Stimulated activated naive CD8-positive, alpha-beta T cell treated with anti-CD3 and anti-CD28 coated beads, Interleukin-15, amount 100 ng/mL, for 72 hours (primary cell): ENCODE measurements at regions not wholly inside any gene's neighbourhood (a gene's known extent, or its start where the extent isn't known, plus 50 kb on each side); places are given as distances from the start of the nearest gene placed in this dataset.
"Not testable (repeated sequence)": the region's sequence is repeated elsewhere in the genome, so short reads cannot be mapped to it uniquely, and the experiment has no call there.

Source experiments
- ATAC-seq: fragments of 150-1000 bp; cut with Tn5 transposase; 2 replicates; pipeline ENCODE4 v1.10.0; 2021; ENCODE audit warnings: mild to moderate bottlenecking, moderate library complexity
- DNase-seq, 2 donors: peaks; one replicate each; pipeline ENCODE4 v3.0.0; 2021 to 2022
- H3K27ac Mint-ChIP-seq, 2 donors: one replicate each; pipeline ENCODE4 v1.8.0; 2022; ENCODE audit warnings: mild to moderate bottlenecking in 2 of 2, mixed read lengths in 2 of 2, moderate library complexity in 2 of 2
- H3K27me3 Mint-ChIP-seq: one replicate; pipeline ENCODE4 v1.8.0; 2022; ENCODE audit warnings: mixed read lengths
- H3K4me1 Mint-ChIP-seq: one replicate; pipeline ENCODE4 v1.8.0; 2022; ENCODE audit warnings: mild to moderate bottlenecking, mixed read lengths
- H3K4me3 Mint-ChIP-seq, 2 donors: one replicate each; pipeline ENCODE4 v1.8.0; 2022; ENCODE audit warnings: mild to moderate bottlenecking in 2 of 2, mixed read lengths in 2 of 2, moderate library complexity in 1 of 2
- H3K9me3 Mint-ChIP-seq, 2 donors: one replicate each; pipeline ENCODE4 v1.8.0; 2022; ENCODE audit warnings: mixed read lengths in 2 of 2

DNA sequence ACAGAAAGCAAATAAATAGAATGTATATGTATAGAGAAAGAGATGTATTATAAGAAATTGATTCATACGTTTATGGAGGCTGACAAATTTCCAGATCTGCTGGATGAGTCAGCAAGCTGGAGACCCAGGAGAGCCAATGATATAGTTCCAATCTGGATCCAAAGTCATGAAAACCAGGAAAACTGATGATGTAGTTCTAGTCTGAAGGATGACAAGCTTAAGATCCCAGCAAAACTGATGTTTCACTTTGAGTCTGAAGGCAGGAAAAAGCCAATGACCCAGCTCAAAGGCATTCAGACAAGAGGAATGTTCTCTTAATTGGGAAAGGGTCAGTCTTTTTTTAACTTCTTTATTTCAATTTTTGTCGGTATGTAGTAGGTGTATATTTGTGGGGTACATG, 102.6 kb downstream of the LHFPL1 start:
- DNase-seq = no peak
- Mint-ChIP-seq H3K27me3 (no peaks in the 10 kb centered on the region), H3K4me3 (no peak overlapping the region), H3K27ac (peak overlapping the region in 1 of 2 donors; percentile 69), H3K9me3 (peaks cover 0 to 7% of the 10 kb centered on the region in 2 donors), H3K4me1 (no peaks in the 10 kb centered on the region)
- ATAC-seq = no peak

DNA sequence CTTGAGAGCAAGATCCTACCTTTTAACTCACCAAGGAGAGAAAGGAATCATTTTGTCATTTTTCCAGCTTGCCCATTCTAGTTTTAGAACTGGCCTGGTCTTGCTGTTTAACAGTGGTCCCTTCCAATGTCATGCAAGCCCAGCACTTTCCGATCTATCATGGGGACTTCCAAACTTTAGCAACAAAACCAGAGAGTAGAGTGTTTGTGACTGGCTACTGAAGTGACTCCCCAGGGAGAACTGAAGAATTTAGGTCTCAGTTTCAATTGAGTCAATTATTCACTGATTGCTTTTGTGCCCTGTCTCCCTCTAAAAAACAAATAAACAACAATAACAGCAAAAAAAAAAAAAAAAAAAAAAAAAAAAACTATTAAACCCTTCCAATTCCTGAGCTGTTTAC, 108.3 kb downstream of the LHFPL1 start:
- Mint-ChIP-seq H3K9me3 (peaks cover 2 to 3% of the 10 kb centered on the region in 2 donors), H3K4me3 (no peak overlapping the region), H3K27me3 (no peaks in the 10 kb centered on the region), H3K4me1 (no peaks in the 10 kb centered on the region), H3K27ac (no peak overlapping the region)
- ATAC-seq (no peak), DNase-seq (no peak)

GRCh38 chrX:112555831-112556230, 123.9 kb downstream of the LHFPL1 start:
- H3K27me3 Mint-ChIP-seq = no peaks in the 10 kb centered on the region
- no peak overlapping the region for H3K4me3 Mint-ChIP-seq
- no peak overlapping the region for H3K27ac Mint-ChIP-seq
- H3K9me3 Mint-ChIP-seq = peaks cover 0 to 5% of the 10 kb centered on the region in 2 donors
- no peak for DNase-seq
- no peak for ATAC-seq
- no peaks in the 10 kb centered on the region for H3K4me1 Mint-ChIP-seq

- Mint-ChIP-seq H3K27me3 (no peaks in the 10 kb centered on the region), H3K9me3 (peaks cover 0 to 7% of the 10 kb centered on the region in 2 donors), H3K4me3 (no peak overlapping the region), H3K27ac (no peak overlapping the region), H3K4me1 (no peaks in the 10 kb centered on the region)
- ATAC-seq = no peak
- DNase-seq = no peak
Measured at GRCh38 chrX:112545051-112545450, 134.7 kb downstream of the LHFPL1 start.

DNA sequence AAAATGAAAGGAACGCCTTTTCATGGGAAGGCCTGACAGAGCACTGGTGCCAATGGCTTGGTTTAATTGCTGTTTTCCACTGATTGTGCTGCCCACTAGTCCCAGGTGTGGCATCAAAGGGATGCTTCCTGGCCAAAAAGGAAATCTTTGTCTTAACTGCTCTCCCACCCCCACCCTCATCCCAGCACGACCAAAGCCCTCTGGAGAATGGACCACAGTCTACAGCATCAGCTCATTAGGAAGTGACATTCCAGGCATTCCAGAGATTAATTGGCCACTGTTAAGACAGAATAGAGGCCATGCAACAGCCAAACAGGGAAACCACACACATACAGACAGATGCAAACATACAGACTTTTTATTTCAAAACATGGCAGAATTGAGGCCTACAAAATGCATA, 143.2 kb downstream of the LHFPL1 start:
- no peak for ATAC-seq
- Mint-ChIP-seq H3K4me3 (no peak overlapping the region), H3K4me1 (no peaks in the 10 kb centered on the region), H3K9me3 (no peaks in the 10 kb centered on the region), H3K27ac (no peak overlapping the region), H3K27me3 (no peaks in the 10 kb centered on the region)
- no peak for DNase-seq

DNA sequence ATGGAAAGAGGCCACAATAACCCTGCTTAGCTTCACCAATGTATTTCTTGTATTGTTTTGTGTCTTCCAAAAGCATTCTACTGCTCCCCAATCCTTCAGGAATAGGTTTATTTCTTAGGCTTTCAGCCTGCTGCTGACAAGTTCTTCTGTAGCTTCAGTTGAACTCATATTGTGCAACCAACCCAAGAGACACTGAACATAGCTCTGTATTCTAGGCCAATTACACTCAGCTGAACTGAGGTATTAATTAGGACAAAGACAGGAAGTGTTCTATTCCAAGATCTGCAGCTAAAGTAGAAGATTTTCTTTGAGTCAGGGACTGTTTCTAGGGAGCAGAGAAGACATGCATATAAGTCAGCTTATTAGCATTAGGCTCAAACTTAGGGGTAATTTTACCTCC, 151.8 kb downstream of the LHFPL1 start:
- ATAC-seq (no peak), DNase-seq (no peak)
- Mint-ChIP-seq H3K4me3 (no peak overlapping the region), H3K27me3 (no peaks in the 10 kb centered on the region), H3K4me1 (no peaks in the 10 kb centered on the region), H3K9me3 (no peaks in the 10 kb centered on the region), H3K27ac (no peak overlapping the region)

DNA sequence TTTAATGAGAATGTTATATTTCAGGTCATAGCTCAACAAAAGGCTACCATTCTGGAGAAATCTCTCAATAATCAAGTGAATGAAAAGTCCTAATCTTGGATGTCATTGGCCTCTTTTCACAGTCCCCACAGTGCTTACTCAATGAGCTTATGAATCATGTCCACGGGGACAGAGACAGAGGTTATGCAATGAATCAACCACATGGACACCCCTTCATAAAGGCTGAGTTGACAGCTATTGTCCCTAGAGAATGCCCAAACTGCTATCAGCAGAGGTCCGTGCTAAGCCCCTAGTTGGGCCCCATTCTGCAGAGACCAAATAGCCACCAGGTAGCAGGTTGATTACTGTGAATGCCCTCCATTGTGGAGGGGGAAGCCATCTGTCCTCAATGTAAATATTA, 158.1 kb downstream of the LHFPL1 start:
- no peaks in the 10 kb centered on the region for H3K9me3 Mint-ChIP-seq
- DNase-seq = no peak
- no peak overlapping the region for H3K27ac Mint-ChIP-seq
- no peaks in the 10 kb centered on the region for H3K27me3 Mint-ChIP-seq
- ATAC-seq = no peak
- H3K4me1 Mint-ChIP-seq = no peaks in the 10 kb centered on the region
- no peak overlapping the region for H3K4me3 Mint-ChIP-seq

GRCh38 chrX:112520124-112520523, 159.6 kb downstream of the LHFPL1 start:
- no peaks in the 10 kb centered on the region for H3K27me3 Mint-ChIP-seq
- DNase-seq (no peak), ATAC-seq (no peak)
- peaks cover 1 to 2% of the 10 kb centered on the region in 2 donors for H3K9me3 Mint-ChIP-seq
- no peak overlapping the region for H3K27ac Mint-ChIP-seq
- H3K4me1 Mint-ChIP-seq = no peaks in the 10 kb centered on the region
- H3K4me3 Mint-ChIP-seq = no peak overlapping the region

DNA sequence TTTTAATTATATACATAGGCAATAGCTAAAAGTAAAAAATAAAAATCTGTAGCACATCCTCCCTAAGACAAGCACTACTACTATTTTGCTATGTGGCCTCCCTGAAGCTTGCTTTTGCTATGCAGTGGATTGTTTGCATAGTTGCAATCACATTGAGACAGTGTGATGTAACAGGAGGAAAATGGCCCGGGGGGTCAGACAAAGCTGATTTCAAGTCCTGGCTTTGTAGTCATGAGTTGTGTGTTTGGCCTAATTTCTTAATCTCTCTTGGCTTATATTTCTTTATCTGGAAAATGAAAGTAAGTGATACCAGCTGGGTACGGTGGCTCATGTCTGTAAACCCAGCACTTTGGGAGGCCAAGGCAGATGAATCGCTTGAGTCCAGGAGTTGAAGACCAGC, 166.6 kb downstream of the LHFPL1 start:
- no peaks in the 10 kb centered on the region for H3K27me3 Mint-ChIP-seq
- H3K4me3 Mint-ChIP-seq = no peak overlapping the region
- H3K4me1 Mint-ChIP-seq = no peaks in the 10 kb centered on the region
- peaks cover 8 to 16% of the 10 kb centered on the region in 2 donors for H3K9me3 Mint-ChIP-seq
- DNase-seq (no peak), ATAC-seq (no peak)
- no peak overlapping the region for H3K27ac Mint-ChIP-seq

- DNase-seq = no peak
Measured at GRCh38 chrX:112512509-112512908, 167.2 kb downstream of the LHFPL1 start.

DNA sequence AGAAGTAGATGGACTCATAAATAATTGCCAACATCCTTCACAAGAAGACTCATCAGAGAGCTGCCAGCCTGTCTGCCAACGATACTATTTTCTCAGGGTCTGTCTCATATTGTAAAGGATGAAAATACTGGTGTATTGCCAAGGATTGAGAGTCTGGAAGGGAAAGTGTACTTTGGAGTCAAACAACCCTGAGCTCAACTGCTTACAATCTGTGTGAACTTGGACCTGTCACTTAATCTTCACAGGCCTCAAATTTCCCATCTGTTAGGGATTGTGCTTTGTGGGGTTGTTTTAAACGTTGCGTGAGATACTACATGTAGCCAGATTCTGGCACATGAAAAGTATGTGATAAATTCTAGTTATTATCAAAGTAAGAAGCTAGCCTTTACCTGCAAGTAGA, 169.1 kb downstream of the LHFPL1 start:
- H3K27ac Mint-ChIP-seq = no peak overlapping the region
- DNase-seq = no peak
- ATAC-seq = no peak
- H3K9me3 Mint-ChIP-seq = peaks cover 8 to 18% of the 10 kb centered on the region in 2 donors
- H3K27me3 Mint-ChIP-seq = no peaks in the 10 kb centered on the region
- H3K4me3 Mint-ChIP-seq = no peak overlapping the region
- H3K4me1 Mint-ChIP-seq = no peaks in the 10 kb centered on the region

More at GRCh38 chrX:112512509-112512908, 167.2 kb downstream of the LHFPL1 start:
- no peaks in the 10 kb centered on the region for H3K27me3 Mint-ChIP-seq
- H3K27ac Mint-ChIP-seq = no peak overlapping the region
- H3K9me3 Mint-ChIP-seq = peaks cover 8 to 18% of the 10 kb centered on the region in 2 donors
- H3K4me1 Mint-ChIP-seq = no peaks in the 10 kb centered on the region
- H3K4me3 Mint-ChIP-seq = no peak overlapping the region
- no peak for ATAC-seq

DNA sequence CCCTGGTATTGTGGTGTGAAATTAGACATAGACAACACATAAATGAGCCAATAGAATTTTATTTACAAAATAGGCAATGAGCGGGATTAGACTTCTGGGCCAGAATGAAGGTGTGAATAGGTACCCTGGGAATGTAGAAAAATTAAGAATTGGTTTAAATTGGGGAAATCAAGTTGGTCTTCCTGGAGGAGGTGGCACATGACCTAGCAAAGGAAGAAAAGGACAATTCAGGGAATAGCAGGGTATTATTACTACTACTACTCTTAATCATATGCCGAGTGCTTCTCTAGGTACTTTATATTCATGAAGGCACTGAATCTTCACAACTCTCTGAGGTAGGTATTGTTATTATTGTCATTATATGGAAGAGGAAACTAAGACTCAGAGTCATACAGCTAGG, 202.1 kb downstream of the LHFPL1 start:
- ATAC-seq = no peak
- Mint-ChIP-seq H3K27me3 (no peaks in the 10 kb centered on the region), H3K4me1 (no peaks in the 10 kb centered on the region), H3K9me3 (peaks cover 0 to 7% of the 10 kb centered on the region in 2 donors), H3K27ac (no peak overlapping the region), H3K4me3 (no peak overlapping the region)
- no peak for DNase-seq

DNA sequence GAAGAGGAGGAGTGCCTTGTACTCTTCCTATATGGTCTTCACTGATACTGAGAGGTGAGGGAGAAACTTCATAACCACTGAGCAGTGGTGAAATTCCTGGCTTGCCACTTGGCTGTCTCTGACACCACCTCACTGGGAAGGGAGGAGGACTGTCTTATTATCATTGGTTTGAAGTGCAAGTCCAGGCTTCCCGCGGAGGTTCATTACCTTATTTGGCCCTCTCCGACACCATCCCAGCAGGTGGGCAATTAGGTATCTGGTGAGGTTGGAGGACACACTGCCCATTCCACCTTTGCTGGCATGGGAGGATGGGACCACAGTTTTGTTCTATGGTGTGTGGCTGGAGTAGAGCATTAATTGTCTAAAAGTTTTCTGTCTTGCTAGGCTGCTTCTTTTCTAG, 206.1 kb downstream of the LHFPL1 start:
- no peak for DNase-seq
- Mint-ChIP-seq H3K4me1 (no peaks in the 10 kb centered on the region), H3K27me3 (no peaks in the 10 kb centered on the region), H3K27ac (no peak overlapping the region), H3K4me3 (no peak overlapping the region), H3K9me3 (no peaks in the 10 kb centered on the region)
- no peak for ATAC-seq

GRCh38 chrX:112470551-112470950, 209.2 kb downstream of the LHFPL1 start:
- Mint-ChIP-seq H3K9me3 (no peaks in the 10 kb centered on the region), H3K27ac (no peak overlapping the region), H3K4me1 (no peaks in the 10 kb centered on the region), H3K4me3 (no peak overlapping the region), H3K27me3 (no peaks in the 10 kb centered on the region)
- DNase-seq (no peak), ATAC-seq (no peak)

DNA sequence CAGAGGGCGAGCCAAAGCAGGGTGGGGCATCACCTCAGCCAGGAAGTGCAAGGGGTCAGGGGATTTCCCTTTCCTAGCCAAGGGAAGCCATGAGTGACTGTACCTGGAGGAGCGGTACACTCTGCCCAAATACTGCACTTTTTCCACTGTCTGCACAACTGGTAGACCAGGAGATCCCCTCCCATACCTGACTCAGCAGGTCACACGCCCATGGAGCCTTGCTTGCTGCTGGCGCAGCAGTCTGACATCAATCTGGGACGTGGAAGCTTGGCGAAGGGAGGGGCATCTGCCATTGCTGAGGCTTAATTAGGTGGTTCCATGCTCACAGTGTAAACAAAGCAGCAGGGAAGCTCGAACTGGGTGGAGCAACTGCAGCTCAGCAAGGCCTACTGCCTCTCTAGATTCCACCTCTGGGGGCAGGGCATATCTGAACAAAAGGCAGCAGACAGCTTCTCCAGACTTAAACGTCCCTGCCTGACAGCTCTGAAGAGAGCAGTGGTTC, 217.7 kb downstream of the LHFPL1 start:
- H3K4me3 Mint-ChIP-seq, ATAC-seq, H3K27me3 Mint-ChIP-seq, DNase-seq, H3K9me3 Mint-ChIP-seq, H3K27ac Mint-ChIP-seq, H3K4me1 Mint-ChIP-seq: not testable (repeated sequence)

DNA sequence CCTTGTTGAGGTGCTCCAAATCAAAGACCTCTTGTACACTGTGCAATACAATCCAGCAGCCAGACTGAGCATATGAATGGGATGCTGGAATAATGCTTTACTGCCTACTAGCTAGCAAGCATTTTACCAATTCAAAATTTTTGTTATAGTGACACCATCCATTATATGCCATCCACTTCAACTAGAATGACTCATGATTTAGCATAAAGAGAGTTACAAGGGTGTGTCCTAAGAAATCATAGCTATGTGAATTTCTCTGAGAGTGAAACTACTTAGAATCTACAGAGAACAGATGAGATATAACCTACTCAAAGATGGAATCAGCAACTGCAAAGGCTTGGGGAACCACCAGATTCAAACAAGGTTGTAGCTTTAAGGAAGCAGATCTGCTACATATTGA, 221.9 kb downstream of the LHFPL1 start:
- Mint-ChIP-seq H3K9me3 (no peaks in the 10 kb centered on the region), H3K4me3 (no peak overlapping the region)

GRCh38 chrX:112450810-112451209, 228.9 kb downstream of the LHFPL1 start:
- Mint-ChIP-seq H3K9me3 (no peaks in the 10 kb centered on the region), H3K4me1 (no peaks in the 10 kb centered on the region), H3K27ac (no peak overlapping the region), H3K4me3 (no peak overlapping the region), H3K27me3 (no peaks in the 10 kb centered on the region)
- ATAC-seq (no peak), DNase-seq (no peak)

More for the DNA sequence above, 221.9 kb downstream of the LHFPL1 start:
- no peak for ATAC-seq
- no peaks in the 10 kb centered on the region for H3K27me3 Mint-ChIP-seq
- H3K4me1 Mint-ChIP-seq = no peaks in the 10 kb centered on the region
- no peak overlapping the region for H3K27ac Mint-ChIP-seq
- DNase-seq = no peak
